Panc1 (cell line): ENCODE measurements at regions not wholly inside any gene's neighbourhood (a gene's known extent, or its start where the extent isn't known, plus 50 kb on each side); places are given as distances from the start of the nearest gene placed in this dataset.

Source experiments
- ATAC-seq: fragments of 200-7000 bp; cut with Tn5 transposase; 2 replicates; pipeline ENCODE4 v1.9.1; 2020; ENCODE audit warnings: mild to moderate bottlenecking, moderate library complexity
- BruUV-seq: library from RNA; stranded (reverse); fragments of 400-500 nt; replicated peaks from 2 replicates; lab custom pipeline; 2021; lab: Mats Ljungman, UMichigan
- CTCF ChIA-PET: fragments of 300-600 bp; sonication (Branson Sonifier 250); formaldehyde crosslinking; loops from one replicate; lab custom pipeline; 2022; ENCODE audit warnings: antibody characterized with exemption; lab: Charles Lee
- POLR2A ChIA-PET: fragments of 300-600 bp; sonication (Branson Sonifier 250); formaldehyde crosslinking; loops from one replicate; lab custom pipeline; 2022; ENCODE audit warnings: antibody characterized with exemption; lab: Charles Lee
- DNase-seq: peaks from one replicate; pipeline ENCODE4 v3.0.0-alpha.2; 2010; ENCODE audit warnings: low read depth, low spot score
- H3K27ac ChIP-seq: 2 replicates; pipeline ENCODE4 v1.5.1; 2011; ENCODE audit warnings: mild to moderate bottlenecking, low read length, inconsistent platforms
- H3K27me3 ChIP-seq: fragments of 200-500 bp; sonication (Bioruptor generic); 2 replicates; pipeline ENCODE4 v1.6.0; 2014; ENCODE audit warnings: low read length, inconsistent platforms; ENCODE audit not compliant: control insufficient read depth, insufficient read depth
- H3K36me3 ChIP-seq: fragments of 200-500 bp; sonication (Bioruptor generic); 2 replicates; pipeline ENCODE4 v1.5.1; 2014; ENCODE audit warnings: inconsistent platforms, mild to moderate bottlenecking, low read length, moderate library complexity; ENCODE audit not compliant: control insufficient read depth, insufficient read depth
- H3K4me1 ChIP-seq: 2 replicates; pipeline ENCODE4 v1.5.1; 2011; ENCODE audit warnings: inconsistent platforms, mild to moderate bottlenecking, low read length, moderate library complexity; ENCODE audit not compliant: control insufficient read depth, insufficient read depth
- H3K4me3 ChIP-seq, 2 experiments: 2 replicates each; pipeline ENCODE4 v1.5.1; 2011 to 2012; ENCODE audit warnings: low read depth in 2 of 2, low read length in 2 of 2, mild to moderate bottlenecking in 2 of 2, inconsistent platforms in 1 of 2, moderate library complexity in 1 of 2
- H3K9me3 ChIP-seq: fragments of 200-500 bp; sonication (Bioruptor generic); 2 replicates; pipeline ENCODE4 v1.5.1; 2014; ENCODE audit warnings: low read depth, mild to moderate bottlenecking, inconsistent platforms, low read length, moderate library complexity; ENCODE audit not compliant: control insufficient read depth, insufficient read depth
- CTCF ChIP-seq: fragments of 450-650 bp; IDR thresholded peaks from 2 replicates; pipeline ENCODE4 v1.5.1; 2017; ENCODE audit warnings: mild to moderate bottlenecking
- POLR2AphosphoS5 ChIP-seq: IDR thresholded peaks from 2 replicates; pipeline ENCODE4 v1.6.1; 2012; ENCODE audit warnings: mild to moderate bottlenecking, low read depth, low read length, moderate library complexity
- REST ChIP-seq, 2 experiments: IDR thresholded peaks; 2 replicates each; pipeline ENCODE4 v1.6.1; 2011 to 2012; ENCODE audit warnings: low read depth in 2 of 2, control low read depth in 1 of 2, low read length in 1 of 2, mild to moderate bottlenecking in 1 of 2, moderate library complexity in 1 of 2; ENCODE audit not compliant: insufficient read depth in 1 of 2
- SIN3A ChIP-seq: IDR thresholded peaks from 2 replicates; pipeline ENCODE4 v1.6.1; 2012; ENCODE audit warnings: low read depth, mild to moderate bottlenecking, low read length, moderate library complexity, borderline replicate concordance; ENCODE audit not compliant: insufficient read depth
- TCF7L2 ChIP-seq: IDR thresholded peaks from 2 replicates; pipeline ENCODE4 v1.6.1; 2011; ENCODE audit warnings: mild to moderate bottlenecking, low read depth, low read length, inconsistent platforms
- in situ Hi-C: cut with HindIII; loops from 2 replicates; pipeline ENCODE4 v1.10.0; 2016; ENCODE audit warnings: low sequenced_read_pairs, low pct_unique_long_range_greater_than_20kb
- intact Hi-C: fragments of 100-400 bp; cut with micrococcal nuclease; formaldehyde crosslinking; loops from one replicate; pipeline ENCODE4 v1.10.0; 2022; ENCODE audit not compliant: unreplicated experiment

GRCh38 chr2:138217975-138218374 is 253.7 kb downstream of the HNMT start:
- no peaks in the 10 kb centered on the region for H3K27me3 ChIP-seq
- no peak overlapping the region for H3K4me3 ChIP-seq
- no peak overlapping the region for H3K27ac ChIP-seq
- TF ChIP-seq SIN3A (no peak), POLR2AphosphoS5 (no peak), REST (IDR thresholded peaks at IDR 0.05; ENCODE audit: insufficient read depth in 1 of 2, low read depth in 2 of 2, low read length in 1 of 2) (no peak), CTCF (no peak), TCF7L2 (no peak)
- no peaks in the 10 kb centered on the region for H3K9me3 ChIP-seq
- in situ Hi-C loops (no loop called here), intact Hi-C loops (no loop called here)
- ChIA-PET CTCF (no interaction called here), POLR2A (no interaction called here)
- no peaks in the 10 kb centered on the region for H3K36me3 ChIP-seq
- H3K4me1 ChIP-seq, result no peaks in the 10 kb centered on the region
- DNase-seq, result no peak
- ATAC-seq, result no peak
- no TSS peak for BruUV-seq

GRCh38 chr2:138218397-138218796 is 254.1 kb downstream of the HNMT start:
- H3K27me3 ChIP-seq, result no peaks in the 10 kb centered on the region
- in situ Hi-C loops, result no loop called here
- BruUV-seq, result no TSS peak
- no peak for DNase-seq
- CTCF ChIA-PET, result no interaction called here
- intact Hi-C loops, result no loop called here
- no peak overlapping the region for H3K27ac ChIP-seq
- no peak overlapping the region for H3K4me3 ChIP-seq
- no peak for ATAC-seq
- TF ChIP-seq CTCF (no peak), POLR2AphosphoS5 (no peak), SIN3A (no peak), TCF7L2 (no peak), REST (IDR thresholded peaks at IDR 0.05; ENCODE audit: insufficient read depth in 1 of 2, low read depth in 2 of 2, low read length in 1 of 2) (no peak)
- POLR2A ChIA-PET, result no interaction called here
- no peaks in the 10 kb centered on the region for H3K36me3 ChIP-seq
- no peaks in the 10 kb centered on the region for H3K9me3 ChIP-seq
- no peaks in the 10 kb centered on the region for H3K4me1 ChIP-seq
